Stimulated activated CD8-positive, alpha-beta memory T cell treated with anti-CD3 and anti-CD28 coated beads, Interleukin-7, amount 100 ng/mL, for 48 hours (primary cell): ENCODE measurements at regions not wholly inside any gene's neighbourhood (a gene's known extent, or its start where the extent isn't known, plus 50 kb on each side); places are given as distances from the start of the nearest gene placed in this dataset.

Experiments used
- DNase-seq, 2 donors: peaks; one replicate each; pipeline ENCODE4 v3.0.0-alpha.2; 2020; ENCODE audit warnings: low read depth in 1 of 2; ENCODE audit errors: extremely low read depth in 1 of 2

DNA sequence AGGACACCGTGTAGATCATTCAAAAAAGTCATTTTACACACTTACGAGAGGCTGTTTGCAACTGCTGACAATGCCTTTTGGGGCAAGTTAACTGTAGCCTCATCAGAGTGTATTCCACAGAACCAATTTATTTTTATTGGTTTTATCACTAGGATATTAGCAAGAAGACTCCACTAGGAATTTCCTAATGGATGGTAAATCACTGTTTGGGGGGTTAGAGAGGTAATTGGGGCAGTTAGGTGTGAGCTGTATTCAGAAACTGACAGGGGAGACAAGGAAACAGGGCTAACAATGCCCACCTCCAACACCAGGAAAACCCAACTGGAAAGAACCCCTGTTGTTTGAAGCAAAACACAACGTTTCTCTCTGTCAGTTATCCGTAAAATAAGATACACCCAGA is 383.0 kb upstream of the SHH start:
- no peak for DNase-seq

DNA sequence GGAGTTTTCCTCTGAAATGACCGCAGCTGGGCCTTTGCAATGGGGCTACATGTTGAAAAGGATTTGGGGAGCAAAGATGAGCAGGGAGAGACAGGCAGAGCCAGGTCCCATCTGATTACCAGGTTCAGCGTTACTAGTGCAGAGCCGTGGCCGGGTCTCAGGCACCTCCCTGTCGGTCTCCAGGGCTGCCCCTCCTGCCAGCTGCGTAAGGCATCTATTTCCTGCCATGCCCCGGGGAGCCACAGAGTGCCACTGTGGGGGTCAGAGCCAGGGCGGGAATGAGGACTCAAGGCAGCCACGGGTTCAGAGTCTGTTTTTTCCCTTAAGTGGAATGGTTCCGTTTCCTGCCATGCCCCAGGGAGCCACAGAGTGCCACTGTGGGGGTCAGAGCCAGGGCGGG is 382.6 kb upstream of the SHH start:
- DNase-seq: no peak

DNA sequence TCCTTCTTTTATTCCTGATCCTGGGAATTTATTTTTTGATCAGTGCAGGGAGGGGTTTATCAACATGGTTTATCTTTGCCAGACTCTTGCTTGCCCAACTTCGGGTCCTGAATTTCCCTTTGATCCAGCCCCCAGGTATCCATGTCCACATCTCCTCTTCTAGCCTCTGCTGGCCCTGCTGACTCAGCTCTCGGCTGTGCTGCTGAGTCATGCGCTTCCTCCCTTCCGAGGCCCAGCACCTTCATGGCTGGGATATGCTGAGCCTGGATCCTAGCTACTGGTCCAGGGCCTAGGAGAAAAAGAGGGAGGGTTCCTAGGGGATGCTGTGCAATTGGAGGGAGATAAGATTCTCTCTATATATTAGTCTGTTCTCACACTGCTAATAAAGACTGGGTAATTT is 380.7 kb upstream of the SHH start:
- no peak for DNase-seq

DNA sequence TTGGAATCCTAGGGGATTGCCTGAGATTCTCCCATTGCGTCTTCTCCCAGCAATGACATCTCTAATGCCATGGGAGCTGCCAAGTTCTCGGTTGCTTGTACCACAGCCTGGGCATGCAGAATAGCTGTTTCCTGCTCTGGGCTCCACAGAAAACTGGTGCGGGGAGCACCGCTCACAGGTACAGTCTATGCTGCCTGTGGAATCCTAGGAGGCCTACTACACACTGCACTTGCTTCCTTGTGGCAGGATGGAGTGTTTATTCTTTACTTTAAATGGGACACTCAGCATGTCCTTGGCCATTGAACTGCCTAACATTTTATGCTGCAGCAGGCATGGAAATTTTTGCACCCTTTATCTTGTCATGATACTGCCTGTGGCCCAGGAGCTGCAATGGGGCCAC is 378.8 kb upstream of the SHH start:
- DNase-seq: no peak

DNA sequence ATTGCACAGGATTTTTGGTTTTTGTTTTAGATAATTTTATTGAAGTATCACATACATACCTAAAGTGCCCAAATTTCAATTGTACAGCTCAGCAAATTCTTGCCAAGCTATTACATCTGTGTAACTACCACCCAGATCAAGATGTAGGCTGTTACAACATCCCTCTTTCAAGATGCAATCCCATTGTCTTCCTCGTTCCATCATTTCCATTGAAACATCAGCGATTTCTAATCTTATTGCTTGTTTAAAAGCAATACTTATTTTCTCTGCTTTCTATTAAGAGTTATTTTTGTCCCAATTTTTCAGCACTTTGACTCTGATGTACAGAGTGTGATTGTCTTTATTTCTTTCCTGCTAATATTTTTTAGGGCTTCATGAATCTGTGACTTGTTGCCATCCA is 372.8 kb upstream of the SHH start:
- DNase-seq: no peak

DNA sequence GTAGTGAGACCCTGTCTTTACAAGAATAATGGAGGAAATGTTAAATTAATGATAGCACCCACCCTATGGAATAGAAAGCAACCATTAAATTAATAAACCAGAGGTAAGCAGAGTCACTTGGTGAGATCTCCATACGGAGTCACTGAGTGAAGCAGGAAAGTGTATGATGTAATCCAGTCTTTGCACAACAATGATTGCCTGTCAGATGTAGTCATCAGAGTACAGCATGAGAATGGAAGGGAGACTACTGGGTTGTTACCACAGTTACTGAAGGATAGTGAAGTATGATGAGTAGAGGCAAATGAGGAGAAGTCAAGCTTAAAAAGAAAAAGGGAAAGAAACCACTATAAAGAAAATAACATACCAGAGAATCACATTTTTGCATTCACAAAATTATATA is 371.9 kb upstream of the SHH start:
- DNase-seq: no peak

DNA sequence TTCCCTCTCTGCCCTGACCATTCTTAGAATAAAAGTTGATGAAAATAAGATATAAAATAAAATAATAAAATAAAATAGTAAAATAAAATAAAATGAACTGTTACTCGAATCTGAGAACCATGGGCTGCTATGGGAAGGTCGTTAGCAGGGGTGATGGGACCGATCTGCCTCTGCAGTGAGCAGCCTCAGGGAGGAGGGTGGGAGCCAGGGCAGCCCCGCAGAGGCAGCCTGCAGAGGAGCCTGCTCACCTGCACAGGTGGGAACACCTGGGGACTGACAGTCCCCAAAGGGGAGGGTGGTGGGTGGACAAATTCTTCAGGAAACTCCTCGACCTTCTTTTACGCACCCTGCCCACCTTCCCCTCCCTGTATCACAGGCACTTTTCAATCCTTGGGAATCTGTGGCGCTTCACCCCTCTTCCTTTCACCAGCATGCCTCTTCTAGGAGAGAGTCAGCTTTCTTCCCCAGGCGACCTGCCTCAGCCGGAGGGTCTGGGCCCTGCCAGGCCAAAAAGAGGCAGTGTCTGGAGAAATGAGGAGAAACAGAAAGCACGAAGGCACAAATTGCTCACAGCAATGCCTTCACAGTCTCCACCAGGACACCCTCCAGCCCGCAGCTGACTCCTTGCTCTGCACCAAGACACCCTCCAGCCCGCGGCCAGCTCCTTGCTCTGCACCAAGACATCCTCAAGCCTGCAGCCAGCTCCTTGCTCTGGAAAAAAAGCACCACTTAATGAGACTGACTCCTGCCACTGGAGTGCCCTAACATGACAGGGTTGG is 368.4 kb upstream of the SHH start:
- no peak for DNase-seq

DNA sequence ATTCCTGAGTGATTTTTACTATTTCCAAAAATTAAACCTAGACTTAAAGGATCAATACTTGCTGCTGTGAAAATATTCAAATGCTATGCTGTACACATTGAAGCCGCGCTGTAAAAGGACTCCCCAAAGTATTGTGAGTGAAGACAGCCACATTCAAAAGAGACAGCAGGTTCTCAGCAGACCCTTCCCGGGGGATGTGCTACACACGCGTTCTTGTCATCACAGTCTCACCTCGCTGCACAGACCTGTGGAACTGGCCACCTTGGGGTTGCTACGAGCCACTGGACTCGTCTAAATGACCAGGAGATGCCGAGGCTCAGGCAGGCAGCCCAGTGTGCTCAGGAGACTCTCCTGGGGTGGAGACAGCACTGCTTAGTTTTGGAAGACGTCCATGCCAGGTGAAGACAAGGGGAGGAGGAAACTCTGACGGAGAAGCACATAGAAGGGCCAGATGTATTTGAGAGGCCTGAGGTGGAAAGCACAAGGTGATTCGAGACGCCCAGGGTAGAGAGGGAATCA is 367.7 kb upstream of the SHH start:
- DNase-seq: no peak

DNA sequence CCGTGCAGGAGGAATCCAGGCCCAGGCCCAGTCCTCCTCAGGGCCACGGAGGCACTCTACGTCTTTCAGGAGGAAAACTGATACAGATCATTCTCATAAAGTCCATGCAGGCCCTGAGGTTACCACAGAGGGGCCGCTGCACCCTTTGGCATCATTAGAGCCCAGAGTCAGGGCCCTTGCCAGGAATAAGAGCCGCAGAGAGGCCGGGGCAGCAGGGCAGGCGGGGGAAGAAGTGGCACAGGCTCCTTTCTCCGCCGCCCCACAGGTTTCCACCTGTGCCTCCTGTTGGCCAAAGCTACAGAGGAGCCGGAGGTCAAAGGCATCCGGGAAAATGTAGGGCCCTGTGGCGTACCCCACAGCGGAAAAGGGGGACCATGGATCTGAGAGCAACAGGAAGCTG is 366.6 kb upstream of the SHH start:
- no peak for DNase-seq

DNA sequence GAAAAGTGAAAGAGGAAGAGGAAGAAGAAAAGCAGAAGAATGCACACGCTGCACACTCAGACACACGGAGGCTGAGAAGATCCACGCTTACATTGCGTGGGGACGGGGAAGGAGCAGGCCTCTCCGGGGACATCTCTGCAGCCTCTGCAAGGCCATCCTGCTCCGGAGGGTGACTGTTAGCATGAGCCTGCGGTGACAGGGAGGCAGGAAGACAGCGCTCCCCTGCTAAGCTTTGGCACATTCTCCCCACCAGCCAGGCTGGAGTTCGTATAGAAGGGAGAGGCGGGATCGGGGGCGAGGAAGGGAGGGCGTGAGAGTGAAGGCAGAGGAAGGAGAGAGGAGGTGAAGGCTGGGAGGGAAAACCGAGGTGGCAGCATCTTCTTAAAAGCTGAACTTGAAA is 366.0 kb upstream of the SHH start:
- DNase-seq: no peak

DNA sequence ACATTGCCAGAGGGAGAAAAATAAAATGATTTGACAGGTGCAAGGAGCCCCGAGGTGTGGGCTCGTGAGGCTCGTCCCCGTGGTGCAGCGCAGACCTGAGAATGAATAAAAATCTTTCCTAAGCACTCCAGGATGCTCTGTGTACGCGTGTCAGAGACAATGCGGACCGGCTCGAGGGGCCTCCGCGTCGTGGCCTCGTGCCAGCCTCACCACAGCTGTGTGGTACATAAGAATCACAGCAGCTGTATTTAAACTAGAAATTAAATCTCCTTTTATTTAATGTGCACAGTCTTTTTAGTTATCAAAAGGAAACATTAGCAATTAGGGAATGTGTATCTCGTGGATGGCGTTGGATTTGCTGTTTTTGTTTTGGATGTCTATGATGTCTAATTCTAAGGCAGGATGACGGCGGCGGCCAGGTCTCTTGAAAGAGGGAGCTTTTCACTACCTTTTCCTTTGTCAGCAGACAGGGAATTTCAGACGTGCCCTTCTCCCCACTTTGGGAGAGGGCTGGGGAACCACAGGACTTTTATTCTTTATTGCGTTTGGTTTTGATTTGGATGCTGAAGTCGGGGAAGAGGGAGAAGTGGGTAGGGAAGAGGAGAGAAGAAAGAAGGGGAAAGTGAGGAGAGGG is 365.3 kb upstream of the SHH start:
- DNase-seq: no peak

DNA sequence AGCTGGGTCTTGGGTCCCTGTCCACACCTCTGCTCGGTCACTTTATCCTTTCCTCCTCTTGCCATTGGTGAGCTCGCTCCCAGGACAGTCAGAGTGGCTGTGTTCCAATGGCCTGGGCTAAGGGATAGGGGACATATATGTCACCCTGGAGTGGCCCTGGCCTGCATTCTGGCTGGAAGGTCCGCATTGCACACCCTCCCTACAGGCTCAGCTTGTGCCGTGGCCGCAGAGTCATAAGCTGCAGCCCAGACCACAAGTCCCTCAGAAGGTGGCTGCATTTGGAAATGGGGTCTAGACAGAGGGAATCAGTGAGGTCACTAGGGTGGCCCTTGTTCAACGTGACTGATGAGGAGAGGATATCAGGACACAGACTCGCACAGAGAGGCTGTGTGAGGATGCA is 363.8 kb upstream of the SHH start:
- no peak for DNase-seq

DNA sequence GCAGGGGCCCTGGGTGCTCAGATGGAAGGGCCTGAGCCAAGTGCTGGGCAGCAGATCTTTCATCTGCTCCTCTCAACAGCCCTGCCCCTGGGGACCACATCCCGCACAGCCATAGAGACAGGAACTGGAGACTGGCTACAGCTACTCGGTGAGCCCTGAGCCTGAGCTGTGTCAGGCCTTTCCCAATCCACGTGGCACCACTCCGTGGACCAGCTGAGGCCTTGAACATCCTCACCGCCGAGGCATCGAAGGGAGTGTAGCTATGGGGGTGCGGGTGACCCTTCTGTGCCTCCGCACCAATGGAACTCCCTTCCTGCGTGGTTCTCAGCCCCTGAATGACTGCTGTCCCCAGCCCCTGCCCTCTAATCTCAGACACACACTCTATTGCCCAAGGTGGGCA is 362.7 kb upstream of the SHH start:
- no peak for DNase-seq

DNA sequence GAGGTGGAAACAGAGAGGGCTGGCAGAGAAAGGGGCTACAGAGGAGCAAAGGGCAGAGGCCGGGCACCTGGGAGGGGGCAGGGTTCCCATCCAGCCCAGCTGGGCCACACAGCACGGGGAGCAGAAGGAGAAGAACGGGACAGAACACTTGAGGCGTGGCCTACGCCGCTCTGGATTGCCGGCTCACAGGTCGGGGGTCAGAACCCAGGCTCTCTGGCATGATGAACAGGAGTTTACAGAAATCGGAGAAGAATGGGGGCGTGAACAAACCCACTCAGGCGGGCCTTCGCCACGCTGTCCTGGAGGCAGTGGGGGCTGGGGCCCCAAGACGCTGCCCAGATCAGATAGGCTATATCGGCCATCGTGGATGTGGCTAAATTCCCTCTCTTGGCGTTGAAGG is 362.2 kb upstream of the SHH start:
- no peak for DNase-seq

DNA sequence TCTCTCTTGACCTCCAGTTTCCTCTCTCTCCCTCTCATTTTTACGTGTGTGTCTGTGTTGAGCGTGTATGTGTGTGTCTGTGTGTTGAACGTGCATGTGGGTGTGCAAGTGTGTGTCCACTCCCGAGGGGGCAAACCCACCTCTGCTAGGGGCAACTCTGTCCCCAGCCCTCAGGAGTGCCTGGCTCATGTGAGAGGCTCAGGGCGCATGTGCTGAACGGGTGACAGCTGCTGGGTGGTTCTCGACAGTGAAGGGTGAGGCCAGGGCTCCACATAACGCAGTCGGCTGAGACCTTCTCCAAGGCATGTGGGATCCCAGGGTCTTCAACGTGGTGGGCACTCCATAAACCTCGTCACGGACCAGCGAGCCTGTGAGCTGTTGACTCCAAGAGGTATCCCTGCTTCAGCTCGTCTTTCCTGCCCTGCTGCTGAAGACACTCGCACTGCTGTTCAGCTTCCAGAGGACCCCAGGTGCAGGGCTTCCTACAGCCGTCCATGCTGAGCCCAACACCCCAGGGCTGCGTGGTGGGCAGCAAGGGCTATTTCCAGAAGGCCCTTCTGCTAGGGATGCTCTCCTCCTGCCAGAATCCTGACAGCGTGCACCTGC is 361.6 kb upstream of the SHH start:
- DNase-seq: no peak

DNA sequence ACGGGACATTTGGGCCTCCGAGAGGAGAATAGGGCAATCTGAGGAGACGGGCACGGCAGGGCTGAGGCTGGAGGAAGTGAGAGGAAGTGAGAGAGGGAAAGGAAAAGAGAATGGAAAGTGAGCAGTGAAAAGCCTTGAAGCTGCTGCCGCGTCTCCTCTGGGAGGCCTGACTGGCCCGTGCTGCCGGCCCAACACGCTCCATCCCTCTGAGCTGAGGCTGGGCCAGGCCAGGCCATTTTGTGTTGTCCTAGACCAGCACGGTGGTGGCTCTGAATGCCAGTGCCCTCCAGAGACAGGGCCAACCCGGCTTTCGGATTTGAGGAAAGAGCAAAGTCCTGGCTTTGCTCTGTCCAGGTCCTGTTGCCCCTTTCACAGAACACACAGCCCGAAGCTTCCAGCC is 361.1 kb upstream of the SHH start:
- DNase-seq: no peak

DNA sequence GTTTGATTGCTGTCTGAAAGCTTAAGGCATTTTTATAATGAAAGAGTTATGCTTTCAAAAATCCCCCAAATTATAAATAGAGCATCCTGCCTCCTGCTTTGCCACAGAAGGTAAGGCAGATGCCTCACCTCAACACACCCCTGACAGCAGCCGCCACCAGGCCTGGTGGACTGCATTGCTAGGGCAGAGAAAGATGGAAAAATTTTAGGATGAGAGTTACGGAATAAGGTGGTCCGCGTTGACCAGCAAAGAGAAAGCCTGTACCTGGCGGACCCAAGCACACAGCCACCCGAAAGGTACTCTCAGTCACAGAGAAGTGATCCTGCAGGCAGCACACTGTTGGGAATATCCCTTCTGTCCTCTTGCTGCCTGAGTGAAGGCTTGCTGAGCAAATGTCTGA is 360.4 kb upstream of the SHH start:
- no peak for DNase-seq

DNA sequence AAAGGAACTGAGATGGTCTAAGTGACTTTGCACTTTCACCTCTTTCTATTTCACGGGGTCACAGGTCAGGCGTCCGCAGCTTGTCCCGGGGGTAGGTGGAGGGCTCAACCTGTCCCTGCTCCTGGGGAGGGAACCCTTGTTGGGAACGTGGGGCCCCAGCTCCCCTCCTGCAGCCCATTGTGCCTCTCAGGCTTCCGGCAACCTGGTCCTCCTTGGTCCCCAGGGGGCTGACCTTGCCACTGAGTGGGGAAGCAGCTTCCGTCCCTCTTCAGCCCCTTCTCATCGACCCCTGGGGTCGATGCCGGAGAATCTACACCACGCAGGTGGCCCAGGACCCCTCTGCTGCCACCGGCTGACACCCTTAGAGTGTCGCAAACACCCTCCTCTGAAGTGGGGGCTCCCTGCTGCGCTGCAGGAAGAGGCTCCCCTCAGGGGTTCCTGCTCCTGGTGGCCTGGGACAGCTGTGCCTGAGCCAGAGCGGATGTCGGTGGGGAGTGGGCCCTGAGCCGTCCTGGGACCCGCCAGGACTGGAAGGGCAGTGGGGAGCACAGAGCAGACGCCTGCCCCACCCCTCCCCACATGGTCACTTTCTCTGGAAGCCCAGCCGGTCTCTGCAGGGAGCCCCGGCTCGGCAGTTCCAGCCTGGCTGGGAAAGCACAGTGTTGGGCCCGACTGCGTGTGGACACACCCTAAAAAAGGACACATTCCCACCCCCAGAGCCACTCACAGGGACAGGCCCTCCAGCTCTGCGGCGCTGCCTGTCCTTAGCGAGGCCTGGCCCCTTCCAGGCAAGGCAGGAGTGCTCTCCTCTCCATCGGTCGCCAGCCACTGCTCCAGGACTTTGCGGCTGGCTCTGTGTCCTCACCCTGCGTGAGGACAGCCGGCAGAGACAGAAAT is 357.5 kb upstream of the SHH start:
- DNase-seq: no peak

DNA sequence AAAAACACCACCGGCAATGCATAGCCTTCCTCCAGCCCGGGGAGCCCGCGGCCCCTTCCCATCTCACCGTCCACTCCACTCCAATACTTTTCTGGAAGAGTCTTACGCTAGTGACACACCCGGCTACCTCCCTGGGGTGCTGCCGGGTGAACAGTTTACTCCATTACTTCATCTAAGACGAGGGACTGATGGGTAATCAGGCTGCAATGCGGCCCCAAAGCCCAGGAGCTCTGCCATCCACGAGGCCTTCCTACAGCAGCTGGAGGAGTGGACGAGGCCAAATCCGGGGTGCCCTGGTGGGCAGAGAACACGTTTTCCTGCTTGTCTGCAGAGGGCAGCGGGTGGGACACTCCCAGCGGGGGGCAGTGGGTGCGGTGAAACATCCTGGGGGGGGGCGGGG is 356.2 kb upstream of the SHH start:
- DNase-seq: no peak

DNA sequence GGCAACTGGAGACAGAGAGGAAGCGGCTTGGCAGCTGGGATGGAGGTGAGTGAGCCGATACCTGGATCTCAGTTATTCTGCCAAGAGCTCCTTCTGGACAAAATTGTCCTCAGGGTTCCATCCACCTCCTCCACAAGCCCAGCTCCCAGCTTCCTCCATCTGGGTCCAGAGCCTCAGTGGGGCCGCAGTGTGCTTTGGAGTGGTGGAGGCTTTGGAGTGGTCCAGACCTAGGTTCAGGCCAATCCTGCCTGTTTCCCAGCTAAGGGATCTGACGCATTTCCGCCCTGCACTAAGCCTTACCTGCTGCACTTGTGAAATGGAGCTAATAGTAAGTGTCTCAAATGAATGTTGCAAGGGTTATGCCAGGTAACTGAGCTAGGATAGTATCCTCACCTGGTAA is 355.7 kb upstream of the SHH start:
- no peak for DNase-seq

DNA sequence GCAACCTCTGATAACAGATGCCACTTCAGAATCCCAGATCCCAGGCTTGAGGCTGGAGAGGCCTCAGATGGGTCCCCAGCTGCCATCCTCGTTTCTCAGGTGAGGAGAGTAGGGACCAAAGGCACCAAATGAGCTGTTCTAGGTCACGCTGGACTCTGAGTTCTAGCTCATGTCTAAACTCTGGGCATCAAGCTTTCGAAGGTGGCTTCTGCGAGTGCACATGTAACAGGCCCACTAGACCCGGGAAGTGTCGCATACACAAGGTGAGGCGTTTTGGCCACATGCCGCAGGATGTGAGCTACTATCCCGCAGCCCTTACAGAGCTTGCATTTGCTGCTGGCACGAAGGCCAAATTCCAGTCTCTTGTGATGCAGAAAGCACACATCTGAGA is 355.1 kb upstream of the SHH start:
- no peak for DNase-seq
